H1 (cell line): ENCODE measurements at regions not wholly inside any gene's neighbourhood (a gene's known extent, or its start where the extent isn't known, plus 50 kb on each side); places are given as distances from the start of the nearest gene placed in this dataset. TPM values are rescaled to one million over a fixed set of nuclear protein-coding genes. Genes with fewer than 3 reads are reported as not detected.

ENCODE experiments used
- small RNA-seq: library from polyadenylated mRNA; stranded (forward); fragments of <200 nt; extraction: miRNeasy Mini kit (QIAGEN cat#:217004); gene quantifications from one replicate; pipeline ENCODE3, GENCODE V24; 2013; ENCODE audit not compliant: insufficient read depth

Small RNA genes in the stretch of these regions (small RNA-seq; reads per million reads assigned to genes)
- not detected for gene CYP46A4P
